HG02571 (cell line): ENCODE measurements at regions not wholly inside any gene's neighbourhood (a gene's known extent, or its start where the extent isn't known, plus 50 kb on each side); places are given as distances from the start of the nearest gene placed in this dataset.
A peak's percentile ranks its signal among the peaks of the same experiment; 100 is the strongest.

Experiments
- ATAC-seq: cut with Tn5 transposase; IDR thresholded peaks from one replicate; pipeline ENCODE4 v1.9.1; 2021; ENCODE audit warnings: mild to moderate bottlenecking, moderate library complexity; ENCODE audit not compliant: unreplicated experiment

DNA sequence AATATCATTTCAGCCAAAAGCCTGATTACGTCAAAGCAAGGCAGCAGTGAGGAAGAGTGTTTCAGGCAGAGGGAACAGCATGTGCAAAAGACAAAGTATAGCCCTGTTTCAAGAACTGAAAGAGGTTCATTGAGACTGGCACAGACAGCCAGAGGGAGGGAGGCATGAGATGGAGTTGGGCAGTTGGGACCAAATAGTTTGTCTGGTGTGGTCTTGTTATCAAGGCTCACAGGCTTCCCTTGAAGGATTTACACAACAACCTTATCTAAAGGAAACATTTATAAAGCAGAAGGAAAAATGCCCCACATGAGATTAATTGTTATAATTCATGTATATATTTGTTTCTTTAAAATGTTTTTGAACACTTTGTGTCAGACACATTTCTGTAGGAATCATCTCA is 253.3 kb downstream of the DMAC1 start:
- ATAC-seq, result no peak

DNA sequence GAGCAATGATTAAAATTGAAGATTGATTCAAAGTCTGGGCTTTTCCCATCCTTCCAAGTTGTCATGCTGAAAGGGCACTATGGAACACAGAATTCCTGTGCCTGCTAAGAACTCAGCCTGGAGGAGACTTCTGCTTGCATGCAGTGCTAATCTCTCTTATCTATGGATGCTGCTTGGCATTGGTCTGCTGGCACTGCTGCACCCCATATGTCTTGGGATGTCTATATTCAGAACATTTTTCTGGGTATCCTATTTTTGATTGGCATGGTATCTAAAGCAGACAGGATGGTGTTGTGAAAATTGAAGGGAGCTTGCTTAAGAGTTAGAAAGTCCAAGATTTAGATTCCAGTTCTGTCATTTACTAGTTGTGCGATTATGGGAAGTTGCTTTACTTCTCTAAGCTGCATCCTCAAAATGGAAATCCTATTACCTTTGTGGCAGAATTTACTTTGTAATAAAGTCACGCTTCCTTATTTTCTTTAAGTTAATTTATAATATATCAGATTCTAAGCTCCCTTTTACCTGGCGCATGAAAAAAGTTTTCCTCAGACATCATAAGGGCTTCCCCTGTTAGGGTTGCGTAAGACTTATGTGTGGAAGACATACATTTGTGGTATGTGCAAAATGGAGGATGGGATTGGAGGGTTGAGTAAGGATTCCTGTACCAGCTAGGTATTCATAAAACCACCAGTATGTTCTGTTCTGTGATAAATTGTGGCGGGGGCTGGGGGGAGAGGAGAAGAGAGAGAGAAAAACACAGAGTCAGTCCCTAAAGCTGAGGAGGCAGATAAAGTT is 254.0 kb downstream of the DMAC1 start:
- ATAC-seq, result no peak

DNA sequence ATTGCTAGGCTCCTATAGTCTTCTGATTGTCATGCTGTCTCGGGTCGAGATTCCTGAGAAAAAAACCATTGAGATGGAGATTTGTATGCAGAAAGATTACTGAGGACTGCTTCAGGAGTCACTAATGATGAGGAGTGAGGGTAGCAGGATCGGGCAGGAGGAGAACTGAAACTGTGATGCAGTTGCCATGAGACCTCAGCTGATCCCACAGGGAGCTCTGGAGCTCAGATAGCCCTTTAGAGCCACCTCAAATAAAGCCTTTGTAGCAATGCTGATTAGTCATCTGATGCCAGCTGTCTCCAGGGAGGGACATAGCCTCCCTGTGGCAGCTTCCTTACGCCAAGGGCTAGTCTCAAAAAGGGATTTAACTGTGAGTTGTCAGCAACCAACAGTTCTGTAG is 256.9 kb downstream of the DMAC1 start:
- ATAC-seq, result no peak

DNA sequence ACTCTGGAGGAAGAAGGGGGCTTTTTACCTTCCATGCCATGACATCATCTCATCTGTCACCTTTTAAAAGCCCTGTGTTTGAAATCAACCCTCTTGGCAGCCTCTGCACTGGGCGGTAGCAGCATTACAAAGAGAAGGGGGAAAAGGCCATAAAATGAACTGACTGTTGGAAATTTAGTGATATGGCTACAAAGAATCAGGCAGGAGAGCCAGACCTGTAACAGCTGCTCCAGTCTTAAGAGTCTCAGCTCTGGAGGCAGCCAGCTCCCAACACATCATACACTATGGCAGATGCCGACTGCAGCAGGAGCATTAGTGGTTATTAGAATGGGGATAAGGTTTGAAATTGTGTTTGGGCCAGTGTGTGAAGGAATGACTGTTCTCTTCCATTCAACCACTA is 257.5 kb downstream of the DMAC1 start:
- ATAC-seq, result no peak

DNA sequence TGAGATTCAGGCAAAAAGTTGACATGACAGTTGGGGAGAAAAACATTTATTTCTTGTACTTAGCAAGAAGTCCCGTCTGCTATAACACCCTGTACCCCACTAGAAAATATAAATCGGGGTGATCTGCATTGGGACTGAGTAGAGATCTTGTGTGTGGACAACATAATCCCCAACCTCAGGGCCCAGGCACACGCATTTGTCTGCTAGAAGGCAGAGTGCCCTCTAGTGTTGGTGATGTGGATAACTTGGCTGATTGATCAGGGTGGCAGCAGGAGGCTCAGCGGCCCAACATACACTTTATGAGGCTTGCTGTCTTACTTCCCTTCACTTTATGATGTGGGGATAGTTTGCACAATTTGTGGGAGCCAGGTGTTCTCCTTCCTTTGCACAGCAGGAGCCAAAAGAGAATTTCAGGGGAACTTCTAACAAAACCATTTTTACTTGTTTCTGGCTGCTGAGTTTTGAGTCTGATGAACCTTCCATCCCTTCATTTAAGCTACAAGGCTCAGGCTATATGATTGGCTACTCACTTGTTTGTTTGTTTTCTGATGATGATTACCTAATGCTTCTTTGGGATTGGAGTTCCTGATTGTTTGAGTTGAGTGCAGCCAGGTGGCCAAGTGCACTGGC is 263.2 kb downstream of the DMAC1 start:
- ATAC-seq, result peak; percentile 58

DNA sequence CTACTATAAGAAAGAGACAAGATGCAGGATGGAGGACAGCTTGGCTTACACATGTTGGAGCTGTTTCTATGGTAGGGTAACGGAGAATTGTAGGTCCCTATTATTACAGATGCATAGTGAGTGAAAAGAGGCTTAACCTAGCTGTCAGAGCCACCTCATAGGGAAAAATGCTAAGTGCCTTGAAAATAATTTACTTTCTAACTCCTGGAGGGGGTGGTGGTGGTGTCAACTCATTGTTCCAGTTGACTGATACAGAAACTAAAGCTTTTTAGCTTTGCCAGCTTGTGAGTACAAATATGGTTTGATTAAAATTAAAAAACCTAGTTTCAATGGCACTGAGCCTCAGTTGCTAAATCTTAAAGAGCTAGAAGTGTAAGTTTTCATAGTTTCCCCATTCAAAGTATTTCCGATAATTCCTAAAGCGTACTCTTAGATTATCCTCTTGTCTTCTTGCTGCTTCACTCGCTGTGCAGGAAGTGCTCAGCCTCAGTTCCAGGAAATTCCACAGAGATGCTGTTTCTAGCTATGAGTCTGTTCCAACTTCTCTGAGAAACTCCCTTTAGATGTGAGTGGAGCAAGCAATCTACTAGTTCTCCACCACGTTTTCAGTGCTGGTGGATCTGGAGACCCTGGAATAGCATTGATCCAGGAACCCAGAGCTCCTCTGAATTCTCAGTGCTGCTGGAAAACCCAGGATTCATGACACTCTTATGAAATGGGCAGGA is 265.2 kb downstream of the DMAC1 start:
- no peak for ATAC-seq

DNA sequence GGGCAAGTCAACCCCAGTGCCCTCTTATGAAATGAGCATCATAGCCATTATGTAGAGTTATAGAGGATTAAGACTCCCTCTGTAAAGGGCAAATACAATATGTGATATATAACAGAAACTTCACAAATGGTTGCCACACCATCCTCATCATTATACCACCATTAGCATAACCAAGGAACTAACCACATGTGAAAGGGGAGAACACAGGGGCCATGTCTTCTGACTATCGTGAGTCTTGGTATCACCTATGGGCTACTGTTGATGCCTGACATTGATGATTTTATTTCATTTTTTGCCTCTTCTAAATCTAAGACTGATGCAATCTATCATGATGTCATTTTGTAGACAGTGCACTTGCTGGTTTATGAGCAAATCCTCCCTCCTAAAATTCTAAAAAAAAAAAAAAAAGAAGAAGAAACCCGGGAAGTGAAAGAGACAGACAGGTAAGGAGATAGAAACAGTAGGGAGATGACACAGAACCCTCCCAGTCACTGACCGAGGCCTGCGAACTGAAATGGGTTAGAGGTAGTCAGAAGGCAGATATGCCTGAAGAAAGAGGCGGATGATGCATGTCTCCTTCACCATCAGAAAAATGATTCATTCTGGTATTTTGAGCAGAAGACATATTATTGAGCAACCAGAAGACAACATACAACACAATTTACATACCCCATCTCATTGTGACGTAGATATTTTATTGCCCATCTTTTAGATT is 266.0 kb downstream of the DMAC1 start:
- ATAC-seq, result no peak

DNA sequence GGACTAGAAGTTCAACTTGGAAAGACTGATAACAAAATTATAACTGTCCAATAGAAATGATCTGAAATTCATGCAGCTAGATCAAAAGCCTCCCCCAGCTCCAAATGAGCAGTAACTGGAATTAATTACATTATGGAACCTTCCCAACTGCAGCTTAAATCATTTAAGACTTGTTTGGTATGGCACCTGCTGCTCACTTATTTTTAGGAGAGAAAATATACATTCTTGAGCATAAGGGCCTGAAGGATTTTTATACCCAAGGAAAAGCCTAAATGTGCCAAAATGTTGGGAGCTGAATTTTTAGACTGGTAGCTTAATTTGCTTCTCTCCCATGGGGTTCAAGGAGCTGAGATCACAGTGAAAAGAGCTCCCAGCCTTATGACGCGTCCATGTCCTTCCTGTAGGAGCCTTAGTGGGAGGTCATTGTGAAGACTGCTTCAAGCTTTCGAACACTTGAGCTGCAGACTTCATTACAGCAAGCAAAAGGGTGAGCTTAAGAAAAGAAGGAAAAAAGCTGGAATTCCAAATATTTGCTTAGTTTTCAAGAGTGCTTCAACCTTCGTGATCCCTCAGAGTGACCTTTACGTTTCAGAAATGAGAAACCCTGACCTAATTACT is 276.0 kb downstream of the DMAC1 start:
- ATAC-seq, result no peak

- no peak for ATAC-seq
These were observed 279.2 kb downstream of the DMAC1 start for GRCh38 chr9:7520396-7520795.

DNA sequence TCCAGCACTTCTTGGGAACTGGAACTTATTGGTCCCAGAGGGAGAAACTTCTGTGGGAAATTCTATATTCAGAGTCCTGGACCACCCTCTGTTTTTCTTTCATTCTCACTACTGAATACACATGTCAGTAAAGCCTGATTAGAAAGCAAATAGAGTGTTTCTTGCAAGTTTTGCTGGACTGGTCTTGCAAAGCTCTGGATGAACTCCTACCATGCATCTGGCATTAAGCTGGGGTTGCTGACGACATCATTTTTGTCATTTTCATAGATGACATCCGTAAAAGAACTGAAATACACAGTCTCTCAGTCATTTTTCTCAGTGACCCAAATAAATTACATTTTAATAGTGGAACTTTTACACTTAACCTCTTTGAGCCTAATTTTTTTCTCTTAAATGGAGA is 283.2 kb downstream of the DMAC1 start:
- no peak for ATAC-seq

- no peak for ATAC-seq
These were observed 289.4 kb downstream of the DMAC1 start for GRCh38 chr9:7510199-7510598.

- no peak for ATAC-seq
These were observed 289.9 kb downstream of the DMAC1 start for GRCh38 chr9:7509576-7510145.

- ATAC-seq, result no peak
These were observed 291.1 kb downstream of the DMAC1 start for GRCh38 chr9:7508516-7508915.

GRCh38 chr9:7507566-7508270 is 291.9 kb downstream of the DMAC1 start:
- ATAC-seq, result no peak

GRCh38 chr9:7507026-7507425 is 292.6 kb downstream of the DMAC1 start:
- no peak for ATAC-seq

DNA sequence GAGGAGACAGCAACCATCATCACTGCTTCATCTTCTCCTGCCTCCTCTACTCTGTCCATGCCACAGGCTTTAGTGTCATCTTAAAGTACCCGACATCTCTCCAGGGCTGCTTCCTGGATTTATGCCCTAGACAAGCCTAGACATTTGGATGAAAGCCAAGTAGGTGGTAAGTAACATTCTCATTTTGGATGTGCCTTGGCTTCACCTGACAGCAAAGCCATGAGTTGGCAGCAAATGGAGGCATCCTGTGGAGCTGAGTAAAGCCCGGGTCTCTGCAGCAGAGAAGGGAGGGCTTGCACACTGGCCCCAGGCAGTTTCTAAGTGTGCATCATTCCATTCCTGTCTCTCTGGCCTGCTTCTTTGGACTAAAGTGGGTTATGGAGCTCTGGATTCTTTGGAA is 299.1 kb downstream of the DMAC1 start:
- ATAC-seq, result no peak

DNA sequence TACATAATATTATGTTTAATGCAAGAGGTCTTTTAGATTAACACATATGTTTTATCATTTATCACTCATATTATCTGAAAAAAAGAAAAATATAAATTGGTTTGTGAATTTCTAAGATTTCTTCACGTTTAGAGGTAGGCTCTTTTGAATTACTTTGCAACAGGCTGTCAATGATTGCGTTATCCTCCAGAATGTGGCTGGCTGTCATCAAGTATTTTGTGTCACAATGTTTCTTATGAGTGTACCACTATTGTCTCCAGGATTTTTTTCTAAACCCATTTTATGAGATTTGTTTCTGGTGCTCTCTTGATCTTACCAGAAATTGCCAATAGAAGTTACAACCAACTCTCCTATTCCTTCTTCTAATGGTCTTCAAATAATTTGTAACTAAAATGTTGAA is 307.9 kb downstream of the DMAC1 start:
- no peak for ATAC-seq

GRCh38 chr9:7490317-7491108 is 309.1 kb downstream of the DMAC1 start:
- no peak for ATAC-seq

- no peak for ATAC-seq
These were observed 310.5 kb downstream of the DMAC1 start for GRCh38 chr9:7489036-7489435.
